IPS DF 19.7 (cell line): ENCODE measurements at regions not wholly inside any gene's neighbourhood (a gene's known extent, or its start where the extent isn't known, plus 50 kb on each side); places are given as distances from the start of the nearest gene placed in this dataset.
A peak's percentile ranks its signal among the peaks of the same experiment; 100 is the strongest.
"Not testable (repeated sequence)": the region's sequence is repeated elsewhere in the genome, so short reads cannot be mapped to it uniquely, and the experiment has no call there.

Experiments used
- DNase-seq: peaks from one replicate; pipeline ENCODE4 v3.0.0-alpha.2; 2013; ENCODE audit warnings: low read depth, low spot score

DNA sequence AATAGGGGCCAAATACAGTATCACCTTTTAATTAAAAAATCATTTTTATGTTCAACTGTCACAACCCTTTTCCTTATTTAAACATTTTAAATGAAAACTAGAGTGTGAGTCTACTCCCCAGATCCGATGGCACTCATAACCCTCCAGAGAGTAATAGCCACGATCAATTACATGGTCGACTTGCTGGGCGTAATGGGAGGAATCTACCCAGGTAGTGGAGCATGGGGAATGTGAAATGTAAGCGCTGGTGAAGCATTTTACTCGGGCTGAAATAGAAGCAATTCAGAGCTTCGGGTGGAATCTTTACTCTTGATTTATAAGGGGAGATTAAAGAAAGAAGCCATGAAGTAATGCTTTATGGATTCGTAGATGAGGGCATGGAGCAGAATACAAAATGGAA is 321.9 kb downstream of the ACTR3B start:
- DNase-seq = no peak

DNA sequence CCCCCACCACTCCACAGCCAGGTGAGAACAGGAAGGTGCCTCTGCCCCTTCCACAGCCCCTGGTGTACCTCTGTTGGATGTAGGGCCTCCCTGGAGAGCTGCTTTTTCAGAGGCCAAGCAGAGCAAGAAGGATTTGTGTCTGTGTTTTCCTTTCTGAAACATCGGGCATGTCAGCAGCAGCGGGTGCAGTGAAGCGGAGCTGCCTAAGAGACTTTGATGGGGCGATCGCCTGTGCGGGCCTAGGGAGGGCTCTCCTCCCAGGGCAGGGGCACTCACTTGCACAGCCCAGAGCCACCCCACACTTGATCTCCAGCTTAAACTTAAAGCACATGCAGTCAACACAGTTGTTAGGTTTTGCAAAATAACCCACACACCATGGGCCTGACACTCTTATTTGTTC is 324.7 kb downstream of the ACTR3B start:
- no peak for DNase-seq

DNA sequence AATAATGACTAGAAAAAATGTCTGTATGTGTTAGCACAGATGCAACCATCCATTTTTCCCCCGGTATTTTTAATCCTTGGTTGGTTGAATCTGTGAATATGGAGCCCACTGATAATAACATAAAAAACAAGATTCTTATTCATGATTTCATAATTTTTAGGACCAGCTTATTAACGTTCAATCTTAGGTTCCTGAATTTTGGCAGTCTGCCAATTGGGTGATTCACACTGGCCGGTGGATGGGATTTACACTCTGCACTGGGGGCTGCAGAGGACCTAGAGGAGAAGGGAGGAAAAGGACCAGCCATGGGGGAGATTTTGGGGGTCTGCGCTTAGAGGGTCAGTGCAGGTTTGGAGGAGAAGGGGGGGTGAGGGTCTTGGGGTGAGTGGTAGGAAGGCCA is 327.9 kb downstream of the ACTR3B start:
- no peak for DNase-seq

DNA sequence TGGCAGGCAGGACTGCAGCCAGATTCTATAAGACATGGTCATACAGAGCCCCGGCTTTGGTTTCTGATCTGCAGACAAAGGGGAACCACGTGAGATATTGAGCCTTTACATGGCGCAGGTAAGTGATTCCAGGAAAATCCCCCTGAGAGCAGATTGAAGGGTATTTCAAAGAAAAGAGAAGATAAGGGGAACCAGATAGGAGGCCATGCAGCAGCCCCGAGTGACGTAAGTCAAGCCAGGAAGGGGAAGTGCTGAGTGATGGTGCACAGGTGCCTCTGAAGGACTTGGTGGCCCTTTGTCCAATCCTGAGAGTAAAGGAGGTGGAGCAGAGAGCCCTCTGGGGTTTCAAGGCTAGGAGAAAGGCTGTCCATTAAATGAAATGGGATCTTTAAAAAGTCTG is 329.0 kb downstream of the ACTR3B start:
- no peak for DNase-seq

DNA sequence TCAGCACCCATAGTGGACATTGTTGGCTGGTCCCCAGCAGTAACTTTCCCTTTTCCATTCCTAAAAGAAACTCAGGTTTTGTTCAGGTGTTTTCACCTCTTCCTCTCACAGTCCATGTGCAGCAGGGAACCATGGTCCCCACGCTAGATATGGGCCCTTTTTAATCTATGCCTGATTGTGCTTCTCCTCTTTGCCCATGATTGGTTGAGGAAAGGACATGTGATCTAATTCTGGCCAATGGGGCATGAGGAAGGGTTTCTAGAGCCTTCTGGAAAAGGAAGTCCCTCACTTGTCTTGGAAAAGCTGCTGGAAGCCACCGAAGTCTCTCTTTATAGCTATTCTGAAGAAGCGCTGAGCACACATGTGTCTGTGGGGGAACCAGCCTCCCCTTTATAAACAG is 330.7 kb downstream of the ACTR3B start:
- no peak for DNase-seq

DNA sequence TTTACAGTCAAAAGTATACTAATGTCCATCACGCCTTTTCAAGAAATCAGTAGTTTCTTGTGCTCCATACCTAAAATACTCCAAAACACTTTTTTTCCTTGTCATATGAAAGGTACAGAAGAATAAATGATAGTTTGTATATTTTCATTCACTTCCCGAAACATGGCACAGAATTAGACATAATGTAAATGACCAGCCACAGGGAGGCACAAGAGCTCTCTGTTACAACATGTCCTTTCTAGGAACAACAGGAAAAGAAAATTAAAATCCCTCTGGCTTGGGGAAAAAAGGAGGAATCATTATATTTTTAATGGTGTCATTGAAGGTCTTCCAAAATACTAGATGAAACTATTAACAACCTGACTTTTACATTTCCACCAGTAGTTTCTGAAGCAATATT is 331.2 kb downstream of the ACTR3B start:
- no peak for DNase-seq

DNA sequence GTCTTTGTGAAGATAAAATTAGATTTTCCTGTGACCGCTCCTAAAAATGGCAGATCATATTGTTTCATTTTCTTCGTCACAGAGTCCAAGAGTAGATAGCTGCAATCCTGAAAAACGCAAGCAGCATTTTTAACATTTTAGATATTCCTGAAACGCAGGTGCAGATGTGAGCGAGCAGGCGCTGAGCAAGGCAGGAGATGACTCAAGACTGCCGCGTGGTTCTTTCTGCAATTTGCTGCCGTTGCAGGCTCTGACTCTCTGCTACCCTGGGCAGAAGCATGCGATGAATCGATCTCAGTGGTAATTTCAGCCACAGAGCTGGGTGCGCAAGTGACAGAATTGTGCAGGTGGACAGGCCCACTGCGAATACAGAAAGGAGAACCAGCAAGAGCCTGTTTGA is 331.9 kb downstream of the ACTR3B start:
- no peak for DNase-seq

DNA sequence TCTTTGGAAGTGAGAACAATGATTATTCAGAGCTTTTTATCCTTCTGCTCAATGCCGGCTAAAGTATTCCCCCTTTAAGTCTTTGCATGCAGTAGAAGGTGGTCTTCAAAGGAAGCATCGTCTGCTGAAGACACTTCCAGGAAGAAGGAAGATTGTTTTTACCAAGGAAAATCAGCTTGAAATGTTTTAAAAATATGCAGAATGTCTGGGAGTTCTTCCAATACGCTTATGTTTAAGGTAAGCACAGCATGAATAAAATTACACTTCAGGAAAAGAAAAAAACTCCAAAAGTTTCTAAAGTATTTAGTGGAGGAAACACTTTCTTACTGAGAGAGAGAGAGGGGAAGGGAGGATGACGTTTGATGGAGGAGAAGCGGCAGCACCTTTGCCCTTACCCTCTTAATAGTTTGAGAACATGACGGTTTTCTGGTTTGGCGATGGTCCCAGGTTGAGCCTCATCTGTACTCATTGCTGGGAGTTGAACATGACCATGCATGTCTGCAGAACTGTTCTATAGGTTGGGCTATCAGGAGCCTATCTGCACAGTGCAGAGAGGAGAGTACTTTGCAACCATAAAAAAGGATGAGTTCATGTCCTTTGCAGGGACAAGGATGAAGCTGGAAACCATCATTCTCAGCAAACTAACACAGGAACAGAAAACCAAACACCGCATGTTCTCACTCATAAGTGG is 338.1 kb downstream of the ACTR3B start:
- DNase-seq = no peak

DNA sequence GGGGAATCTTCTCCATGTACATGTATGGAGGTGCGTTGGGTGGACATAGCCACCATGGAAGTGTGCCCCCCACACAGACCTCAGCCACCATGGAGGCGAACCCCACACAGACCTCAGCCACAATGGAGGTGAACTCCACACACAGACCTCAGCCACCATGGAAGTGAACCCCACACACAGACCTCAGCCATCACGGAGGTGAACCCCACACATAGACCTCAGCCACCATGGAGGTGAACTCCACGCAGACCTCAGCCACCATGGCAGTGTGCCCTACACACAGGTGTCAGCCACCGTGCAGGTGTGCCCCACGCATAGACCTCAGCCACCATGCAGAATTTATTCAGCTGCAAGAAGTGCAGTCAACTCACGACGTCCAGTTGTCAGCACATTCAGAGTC is 339.7 kb downstream of the ACTR3B start:
- DNase-seq = no peak

DNA sequence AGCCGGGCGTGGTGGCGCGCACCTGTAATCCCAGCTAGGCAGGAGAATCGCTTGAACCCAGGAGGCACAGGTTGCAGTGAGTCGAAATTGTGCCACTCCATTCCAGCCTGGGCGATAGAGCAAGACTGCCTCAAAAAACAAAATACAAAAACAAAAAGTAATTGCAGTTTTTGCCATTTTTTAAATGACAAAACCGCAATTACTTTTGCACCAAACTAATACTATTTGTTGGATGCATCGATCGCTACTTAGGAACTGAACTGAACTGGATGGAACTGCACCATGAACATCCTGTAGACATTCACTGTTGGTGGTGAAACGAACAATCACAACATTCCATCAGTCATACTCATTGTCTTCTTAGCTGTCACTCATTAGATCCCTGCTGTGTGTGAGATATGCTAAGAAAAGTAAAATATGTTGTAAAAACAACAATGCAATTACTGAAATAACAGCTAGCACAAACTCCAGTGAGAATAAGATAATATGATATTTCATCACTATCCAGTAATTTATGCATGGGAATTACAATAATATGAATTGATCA is 341.2 kb downstream of the ACTR3B start:
- no peak for DNase-seq

DNA sequence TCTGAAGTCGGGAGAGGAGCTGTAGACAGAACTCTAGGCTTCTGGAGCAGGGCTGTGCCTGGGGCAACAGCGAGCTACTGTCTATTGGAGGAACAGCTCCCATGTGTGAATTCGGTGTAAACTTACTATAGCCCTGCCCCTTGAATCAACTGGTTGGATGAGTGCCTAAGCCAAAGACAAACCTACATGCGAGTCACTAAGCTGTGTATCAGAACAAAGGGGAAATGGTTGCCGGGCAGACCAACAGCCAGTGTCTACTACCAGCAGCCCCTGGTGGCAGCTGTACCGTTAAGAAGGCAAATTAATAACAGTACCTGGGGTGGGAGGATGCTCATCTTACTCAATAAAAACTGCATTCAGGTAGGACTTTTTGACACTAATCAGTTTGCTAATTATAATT is 343.6 kb downstream of the ACTR3B start:
- no peak for DNase-seq

DNA sequence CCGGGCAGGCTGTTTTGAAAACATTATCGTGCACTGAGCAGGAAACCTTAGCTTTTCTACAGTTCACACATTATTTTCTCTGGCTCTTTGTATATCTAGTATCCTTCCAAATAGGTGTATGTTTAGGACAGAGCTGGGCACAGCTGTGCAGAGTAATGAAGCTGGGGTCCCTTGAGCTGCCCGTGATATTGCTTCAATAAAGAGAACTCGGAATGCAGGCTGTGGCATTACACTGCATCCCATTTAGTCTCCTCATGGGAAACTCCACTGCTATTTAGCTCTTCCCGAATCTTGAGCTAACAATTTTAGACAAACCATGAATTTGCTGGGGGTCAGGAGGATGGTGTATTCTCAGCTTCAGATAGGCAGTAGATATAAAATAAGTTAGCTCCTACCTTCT is 348.3 kb downstream of the ACTR3B start:
- DNase-seq = no peak

DNA sequence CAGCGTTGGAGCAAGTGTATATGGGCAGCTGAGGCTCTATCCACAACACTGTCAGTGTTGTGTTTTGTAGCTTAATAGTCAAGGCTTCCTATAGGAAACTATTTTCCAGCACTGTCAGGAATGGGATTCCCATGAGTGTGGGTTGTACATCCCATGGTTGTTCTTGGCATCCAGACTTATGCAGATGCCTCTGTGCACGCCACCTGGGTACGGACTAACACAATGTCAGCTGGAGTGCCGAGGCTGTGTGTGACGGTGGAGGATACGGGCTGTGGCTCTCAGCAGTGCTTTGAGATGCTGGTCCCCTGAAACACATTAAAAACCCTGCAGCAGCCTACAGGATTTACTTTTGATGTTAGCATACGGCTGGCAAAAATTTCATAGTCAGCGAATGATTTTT is 350.0 kb downstream of the ACTR3B start:
- DNase-seq = no peak

DNA sequence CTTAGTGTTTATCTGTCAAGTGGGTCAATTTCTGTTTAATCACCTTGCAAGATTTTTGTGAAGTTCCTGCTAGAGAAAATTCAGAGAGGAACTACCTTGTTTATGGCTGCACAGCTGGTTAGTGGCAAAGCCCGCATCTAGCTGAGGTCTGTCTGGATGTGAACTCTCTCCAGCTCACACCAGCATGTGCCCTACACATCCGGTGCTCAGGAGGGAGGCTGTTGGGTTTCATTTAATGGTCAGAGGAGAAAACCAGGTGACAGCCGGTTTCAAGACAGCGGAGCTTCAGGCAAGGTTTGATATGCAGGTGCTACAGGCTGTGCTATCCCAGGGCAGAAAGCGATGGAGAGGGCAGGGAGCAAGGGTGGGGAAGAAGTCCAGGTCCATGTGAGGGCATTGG is 351.1 kb downstream of the ACTR3B start:
- no peak for DNase-seq

DNA sequence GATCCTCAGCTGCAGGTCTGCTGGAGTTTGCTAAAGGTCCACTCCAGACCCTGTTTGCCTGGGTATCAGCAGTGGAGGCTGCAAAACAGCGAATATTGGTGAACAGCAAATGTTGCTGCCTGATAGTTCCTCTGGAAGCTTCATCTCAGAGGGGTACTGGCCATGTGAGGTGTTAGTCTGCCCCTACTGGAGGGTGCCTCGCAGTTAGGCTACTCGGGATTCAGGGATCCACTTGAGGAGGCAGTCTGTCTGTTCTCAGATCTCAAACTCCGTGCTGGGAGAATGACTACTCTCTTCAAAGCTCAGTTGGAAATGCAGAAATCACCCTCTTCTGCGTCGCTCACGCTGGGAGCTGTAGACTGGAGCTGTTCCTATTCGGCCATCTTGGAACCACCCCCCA is 362.7 kb downstream of the ACTR3B start:
- DNase-seq = not testable (repeated sequence)

DNA sequence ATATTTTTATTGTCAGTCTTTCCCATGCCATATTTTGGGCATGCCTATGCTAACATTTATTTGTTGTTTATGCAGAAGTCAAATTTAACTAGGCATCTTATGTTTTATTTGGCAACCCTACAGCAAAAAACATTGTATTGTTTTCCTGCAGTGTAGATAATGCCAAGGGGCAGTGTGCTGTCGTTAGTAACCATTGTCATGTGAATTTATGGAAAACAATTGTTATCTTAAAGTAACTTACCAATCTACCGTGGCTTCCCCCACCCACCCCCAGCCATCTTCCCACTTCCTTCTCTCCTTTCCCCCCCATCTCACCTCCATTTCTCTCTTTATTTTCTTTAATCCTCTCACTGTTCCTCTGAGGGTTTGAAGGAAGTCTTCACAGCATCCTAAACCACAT is 370.5 kb downstream of the ACTR3B start:
- DNase-seq = no peak

DNA sequence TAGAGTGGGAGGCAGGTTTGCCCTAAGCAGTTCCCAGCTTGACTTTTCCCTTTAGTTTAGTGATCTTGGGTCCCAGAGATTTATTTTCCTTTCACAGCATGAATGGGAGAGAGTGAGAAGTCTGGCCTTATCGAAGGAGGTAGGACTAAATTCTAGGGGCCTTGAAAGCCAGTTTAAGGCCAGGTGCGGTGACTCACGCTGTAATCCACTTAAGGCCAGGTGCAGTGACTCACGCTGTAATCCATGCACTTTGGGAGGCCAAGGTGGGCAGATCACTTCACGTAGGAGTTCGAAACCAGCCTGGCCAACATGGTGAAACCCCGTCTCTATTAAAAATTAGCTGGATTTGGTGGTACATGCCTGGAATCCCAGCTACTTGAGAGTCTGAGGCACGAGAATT is 392.2 kb downstream of the ACTR3B start:
- DNase-seq = no peak

DNA sequence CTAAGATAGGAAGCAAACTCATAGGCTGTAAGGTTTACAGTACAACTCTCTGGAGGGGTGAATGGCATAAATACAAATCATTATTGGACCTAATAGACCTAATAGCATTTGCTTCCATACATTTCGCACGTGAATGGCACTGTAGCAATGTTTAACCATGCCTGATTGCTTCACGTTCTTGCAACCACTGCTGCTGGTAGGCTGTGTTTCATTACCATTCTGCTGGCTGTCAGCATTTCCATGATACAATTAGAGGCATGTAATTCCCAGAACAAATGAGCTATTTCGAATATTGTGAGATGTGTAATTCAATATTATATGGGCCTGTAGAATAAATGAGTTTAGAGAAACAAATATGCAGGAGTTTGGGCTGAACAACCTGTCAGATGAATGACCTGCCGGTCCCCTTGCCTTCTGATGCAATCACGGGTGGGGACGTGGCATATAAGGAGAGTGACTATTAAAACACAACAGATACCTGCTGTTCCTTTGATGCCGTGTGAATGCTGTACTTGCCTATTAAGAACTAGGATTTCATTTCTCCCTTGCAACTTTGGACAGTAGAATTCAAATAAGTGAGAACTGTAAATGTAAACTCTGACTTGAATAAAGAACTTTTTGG is 393.4 kb downstream of the ACTR3B start:
- no peak for DNase-seq

DNA sequence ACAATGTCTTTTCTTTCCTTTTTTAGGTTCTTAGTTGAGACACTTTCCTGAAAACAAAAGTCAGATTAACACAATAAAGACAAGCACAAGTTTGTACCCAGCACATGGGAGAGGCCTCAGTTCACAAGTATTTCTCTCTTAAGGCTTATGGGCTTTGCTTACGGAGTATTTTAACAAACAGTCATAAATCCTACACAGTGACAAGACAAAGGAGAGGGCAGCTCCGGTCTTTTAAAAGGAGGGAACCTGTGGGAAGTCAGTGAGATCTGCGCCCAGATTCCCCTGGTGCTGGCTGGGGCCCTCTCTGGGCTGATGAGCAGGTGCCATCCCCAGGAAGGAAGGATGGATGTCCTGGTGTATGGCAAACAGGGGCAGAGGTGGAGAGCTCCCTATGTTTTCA is 398.6 kb downstream of the ACTR3B start:
- DNase-seq = no peak

DNA sequence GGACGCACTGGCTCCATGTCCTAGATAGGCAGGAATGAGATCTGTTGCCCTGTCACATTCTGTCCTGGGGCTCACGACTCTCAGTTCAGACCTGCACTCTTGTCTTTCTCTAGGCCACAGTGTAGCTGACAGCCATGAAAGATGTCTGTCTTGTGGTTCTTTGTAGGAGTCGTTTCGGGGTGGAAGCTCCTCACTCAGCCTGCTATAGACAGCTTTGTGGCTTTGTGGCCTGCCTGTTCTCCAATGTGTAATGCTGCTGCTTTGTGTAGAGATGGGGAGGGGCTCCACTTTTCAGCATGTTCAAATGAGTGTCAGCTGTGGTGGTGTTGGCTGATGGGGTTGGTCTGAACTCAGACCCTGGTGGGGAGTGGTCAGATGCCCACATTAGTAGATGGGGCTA is 410.7 kb downstream of the ACTR3B start:
- DNase-seq = no peak

DNA sequence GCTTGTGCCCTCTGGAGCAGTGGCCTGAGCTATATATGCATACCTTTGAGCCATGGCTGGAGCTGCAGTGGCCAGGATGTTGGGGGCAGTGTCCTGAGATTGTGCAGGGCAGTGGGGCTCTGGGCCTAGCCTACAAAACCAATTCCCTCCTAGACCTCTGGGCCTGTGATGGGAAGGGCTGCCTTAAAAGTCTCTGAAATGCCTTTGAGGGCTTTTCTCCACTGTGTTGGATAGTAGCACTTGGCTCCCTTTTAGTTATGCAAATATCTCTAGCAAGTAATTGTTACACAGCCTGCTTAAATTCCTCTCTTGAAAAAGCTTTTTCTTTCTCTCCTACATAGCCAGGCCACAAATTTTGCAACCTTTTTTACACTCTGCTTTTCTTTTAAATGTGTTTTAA is 426.4 kb downstream of the ACTR3B start:
- DNase-seq = no peak

DNA sequence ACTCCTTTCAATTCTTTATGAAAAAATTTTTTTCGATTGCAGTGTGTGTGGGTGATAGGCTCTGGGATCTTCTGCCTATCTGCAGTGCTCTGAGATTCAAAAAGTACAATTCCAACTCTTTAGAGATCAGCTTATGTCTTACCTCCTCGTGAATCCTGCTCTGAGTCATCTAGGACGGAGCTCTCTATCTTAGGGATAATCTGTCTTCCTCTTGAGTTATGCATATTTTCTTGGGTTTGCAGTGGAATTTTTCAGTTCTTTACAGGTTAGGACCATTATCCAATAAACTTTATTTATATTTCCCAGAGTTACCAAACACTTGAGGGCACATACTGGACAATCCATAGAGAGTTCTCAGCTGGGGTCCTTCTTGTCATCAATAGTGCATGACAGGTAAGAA is 428.6 kb downstream of the ACTR3B start:
- DNase-seq = no peak

DNA sequence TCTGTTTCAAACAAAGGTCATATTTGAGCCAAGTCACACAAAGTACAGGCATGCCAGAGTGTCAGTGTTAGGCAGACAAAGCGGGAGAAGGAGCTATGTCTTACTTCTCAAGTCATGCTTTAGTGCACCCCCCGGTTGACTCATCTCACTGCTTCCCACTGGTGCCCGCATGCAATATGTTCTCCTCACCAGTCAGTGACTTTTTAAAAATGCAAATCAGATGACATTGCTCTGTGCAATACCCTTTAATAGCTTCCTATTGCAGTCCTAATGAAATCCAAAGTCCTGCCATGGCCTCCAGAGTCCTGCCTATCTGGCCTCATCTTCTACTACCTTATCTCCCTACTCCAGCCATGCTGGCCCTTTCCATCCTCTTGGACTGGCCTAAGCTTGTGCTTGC is 429.1 kb downstream of the ACTR3B start:
- no peak for DNase-seq

DNA sequence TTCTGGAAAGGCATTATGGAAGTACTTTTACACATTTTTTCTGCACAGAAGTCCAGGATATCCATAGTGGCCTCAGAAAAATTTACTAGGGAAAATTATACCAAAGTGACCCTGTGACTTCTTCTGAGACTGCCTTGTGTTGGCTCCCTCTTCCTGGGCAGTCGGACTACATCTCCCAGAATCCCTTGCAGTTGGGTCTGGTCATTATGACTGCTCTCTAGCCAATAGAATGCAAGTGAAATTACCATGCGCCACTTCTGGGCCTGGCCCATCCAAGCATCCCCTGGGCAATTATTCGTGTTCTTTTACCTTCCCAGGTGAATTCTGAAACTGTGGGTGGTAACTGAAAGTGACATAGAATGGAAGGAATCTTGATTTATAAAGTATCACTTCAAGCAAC is 430.9 kb downstream of the ACTR3B start:
- DNase-seq = peak; percentile 50
